ENCODE measurements at regions not wholly inside any gene's neighbourhood (a gene's known extent, or its start where the extent isn't known, plus 50 kb on each side); places are given as distances from the start of the nearest gene placed in this dataset.

DNA sequence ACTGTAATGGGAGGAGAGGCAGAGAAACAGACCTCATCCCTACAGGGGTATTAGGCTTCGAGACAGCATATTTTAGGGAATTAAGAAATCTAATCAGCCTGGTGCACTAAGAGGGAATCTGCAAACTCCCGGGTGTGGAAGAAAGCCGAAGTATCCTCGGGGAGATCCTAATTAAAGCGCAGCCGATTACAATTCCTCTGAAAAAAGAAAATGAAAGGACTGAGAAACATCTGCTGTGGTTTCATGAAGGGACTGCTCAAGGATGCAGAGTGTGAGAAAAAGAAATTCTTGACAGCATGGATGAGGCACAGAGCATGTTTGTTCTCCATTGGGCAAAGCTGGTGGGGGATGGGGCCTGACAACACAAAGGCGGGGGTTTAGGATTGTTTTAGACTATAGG is 290.0 kb upstream of the LARGE1 start:
- Histone ChIP-seq H3K9me3 (ENCODE audit: control insufficient read depth, low read length) (peaks cover 24% of the 10 kb centered on the region), H3K9ac (ENCODE audit: extremely low read depth, low read length, poor library complexity, severe bottlenecking) (no peak overlapping the region), H3K27ac (ENCODE audit: low read depth, low read length) (peak overlapping the region; percentile 17), H3K4me1 (ENCODE audit: control insufficient read depth, insufficient read depth, low read length) (peaks cover 8% of the 10 kb centered on the region), H3K27me3 (ENCODE audit: control insufficient read depth, insufficient read depth, low read length, poor library complexity, severe bottlenecking) (peaks cover 4% of the 10 kb centered on the region), H3K4me3 (ENCODE audit: low read length) (no peak overlapping the region), H3K36me3 (ENCODE audit: control insufficient read depth, insufficient read depth, low read length) (no peaks in the 10 kb centered on the region)
- DNase-seq: no peak
- no peak overlapping the region for H3K27ac Mint-ChIP-seq
- 84 to 85% methylated on average over 6 to 7 of the region's 7 CpGs for WGBS, 2 experiments (ENCODE audit: insufficient coverage in 1 of 2, insufficient read length in 1 of 2)
- peaks cover 11% of the 10 kb centered on the region for H3K9me3 Mint-ChIP-seq
- peaks cover 3% of the 10 kb centered on the region for H3K27me3 Mint-ChIP-seq (ENCODE audit: insufficient read depth)
- no peak overlapping the region for H3K4me3 Mint-ChIP-seq
- peaks cover 8% of the 10 kb centered on the region for H3K4me1 Mint-ChIP-seq
- H3K36me3 Mint-ChIP-seq (ENCODE audit: low read depth): no peaks in the 10 kb centered on the region
- TF ChIP-seq, protein P1, sequence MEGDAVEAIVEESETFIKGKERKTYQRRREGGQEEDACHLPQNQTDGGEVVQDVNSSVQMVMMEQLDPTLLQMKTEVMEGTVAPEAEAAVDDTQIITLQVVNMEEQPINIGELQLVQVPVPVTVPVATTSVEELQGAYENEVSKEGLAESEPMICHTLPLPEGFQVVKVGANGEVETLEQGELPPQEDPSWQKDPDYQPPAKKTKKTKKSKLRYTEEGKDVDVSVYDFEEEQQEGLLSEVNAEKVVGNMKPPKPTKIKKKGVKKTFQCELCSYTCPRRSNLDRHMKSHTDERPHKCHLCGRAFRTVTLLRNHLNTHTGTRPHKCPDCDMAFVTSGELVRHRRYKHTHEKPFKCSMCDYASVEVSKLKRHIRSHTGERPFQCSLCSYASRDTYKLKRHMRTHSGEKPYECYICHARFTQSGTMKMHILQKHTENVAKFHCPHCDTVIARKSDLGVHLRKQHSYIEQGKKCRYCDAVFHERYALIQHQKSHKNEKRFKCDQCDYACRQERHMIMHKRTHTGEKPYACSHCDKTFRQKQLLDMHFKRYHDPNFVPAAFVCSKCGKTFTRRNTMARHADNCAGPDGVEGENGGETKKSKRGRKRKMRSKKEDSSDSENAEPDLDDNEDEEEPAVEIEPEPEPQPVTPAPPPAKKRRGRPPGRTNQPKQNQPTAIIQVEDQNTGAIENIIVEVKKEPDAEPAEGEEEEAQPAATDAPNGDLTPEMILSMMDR (conservative IDR thresholded peaks at IDR 0.05): no peak

DNA sequence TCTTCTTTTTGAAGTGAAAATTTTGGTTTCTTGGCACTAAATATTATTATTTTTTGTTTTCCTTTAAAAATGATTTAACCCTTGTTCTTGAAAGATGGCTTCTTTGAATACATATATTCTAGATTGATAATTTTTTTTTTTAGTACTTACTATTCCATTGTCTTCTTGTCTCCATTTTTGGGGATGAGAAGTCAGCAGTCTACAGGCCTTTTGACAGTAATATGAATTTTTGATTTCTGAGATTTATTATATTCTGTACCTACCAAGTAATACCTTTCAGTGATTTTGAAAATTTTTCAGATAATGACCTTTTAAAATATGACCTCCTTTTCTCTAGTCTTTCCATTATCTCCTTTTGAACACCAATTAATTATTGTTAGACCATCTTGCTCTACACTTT is 294.1 kb upstream of the LARGE1 start:
- Histone ChIP-seq H3K27ac (ENCODE audit: low read depth, low read length) (no peak overlapping the region), H3K9me3 (ENCODE audit: control insufficient read depth, low read length) (peaks cover 26% of the 10 kb centered on the region), H3K27me3 (ENCODE audit: control insufficient read depth, insufficient read depth, low read length, poor library complexity, severe bottlenecking) (peaks cover under 1% of the 10 kb centered on the region), H3K36me3 (ENCODE audit: control insufficient read depth, insufficient read depth, low read length) (no peaks in the 10 kb centered on the region), H3K4me1 (ENCODE audit: control insufficient read depth, insufficient read depth, low read length) (peaks cover 8% of the 10 kb centered on the region), H3K9ac (ENCODE audit: extremely low read depth, low read length, poor library complexity, severe bottlenecking) (no peak overlapping the region), H3K4me3 (ENCODE audit: low read length) (no peak overlapping the region)
- H3K27ac Mint-ChIP-seq: no peak overlapping the region
- no peak overlapping the region for H3K4me3 Mint-ChIP-seq
- no peak for DNase-seq
- peaks cover 15% of the 10 kb centered on the region for H3K9me3 Mint-ChIP-seq
- no peaks in the 10 kb centered on the region for H3K36me3 Mint-ChIP-seq (ENCODE audit: low read depth)
- TF ChIP-seq, protein P1 (conservative IDR thresholded peaks at IDR 0.05): no peak
- peaks cover 8% of the 10 kb centered on the region for H3K4me1 Mint-ChIP-seq
- peaks cover 2% of the 10 kb centered on the region for H3K27me3 Mint-ChIP-seq (ENCODE audit: insufficient read depth)

DNA sequence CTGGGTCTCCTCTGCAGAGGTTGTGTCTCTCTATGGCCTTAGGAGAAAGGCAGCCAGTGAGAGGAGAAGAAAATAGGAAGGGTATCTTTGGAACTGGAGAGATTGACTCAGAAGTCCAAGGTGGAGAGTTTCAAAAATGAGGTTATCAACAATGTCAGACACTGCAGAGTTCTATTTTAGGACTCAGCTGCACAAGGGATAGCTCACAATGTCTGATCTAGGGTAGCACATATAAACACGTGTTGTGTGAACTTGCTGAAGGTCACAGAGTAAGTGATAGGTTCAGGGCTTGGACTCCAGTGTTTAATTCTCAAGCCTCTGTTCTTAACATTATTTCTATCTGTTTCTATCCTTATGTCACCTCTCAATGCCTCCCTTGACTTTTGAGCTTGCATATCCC is 305.0 kb upstream of the LARGE1 start:
- no peak overlapping the region for H3K27ac ChIP-seq (ENCODE audit: low read depth, low read length)

More for the DNA sequence above, 305.0 kb upstream of the LARGE1 start:
- no peak overlapping the region for H3K4me3 Mint-ChIP-seq
- TF ChIP-seq, protein P1 (conservative IDR thresholded peaks at IDR 0.05): no peak
- Histone ChIP-seq H3K9me3 (ENCODE audit: control insufficient read depth, low read length) (no peaks in the 10 kb centered on the region), H3K4me3 (ENCODE audit: low read length) (no peak overlapping the region), H3K9ac (ENCODE audit: extremely low read depth, low read length, poor library complexity, severe bottlenecking) (no peak overlapping the region), H3K4me1 (ENCODE audit: control insufficient read depth, insufficient read depth, low read length) (no peaks in the 10 kb centered on the region), H3K36me3 (ENCODE audit: control insufficient read depth, insufficient read depth, low read length) (no peaks in the 10 kb centered on the region), H3K27me3 (ENCODE audit: control insufficient read depth, insufficient read depth, low read length, poor library complexity, severe bottlenecking) (no peaks in the 10 kb centered on the region)
- H3K27me3 Mint-ChIP-seq (ENCODE audit: insufficient read depth): no peaks in the 10 kb centered on the region
- no peak for DNase-seq
- no peak overlapping the region for H3K27ac Mint-ChIP-seq
- WGBS, 2 experiments (ENCODE audit: insufficient coverage in 1 of 2, insufficient read length in 1 of 2): 83 to 86% methylated on average over 1 of the region's 1 CpG
- H3K9me3 Mint-ChIP-seq: peaks cover 7% of the 10 kb centered on the region
- peaks cover 3% of the 10 kb centered on the region for H3K4me1 Mint-ChIP-seq
- no peaks in the 10 kb centered on the region for H3K36me3 Mint-ChIP-seq (ENCODE audit: low read depth)
